Thyroid gland (tissue), 4 donors: ENCODE measurements at regions not wholly inside any gene's neighbourhood (a gene's known extent, or its start where the extent isn't known, plus 50 kb on each side); places are given as distances from the start of the nearest gene placed in this dataset.
"Not testable (repeated sequence)": the region's sequence is repeated elsewhere in the genome, so short reads cannot be mapped to it uniquely, and the experiment has no call there.

Experiments
- POLR2A ChIP-seq, 2 donors: fragments of 450-650 bp; IDR thresholded peaks; one replicate each; pipeline ENCODE4 v1.6.1; 2017; ENCODE audit warnings: antibody characterized with exemption in 2 of 2, mild to moderate bottlenecking in 2 of 2, moderate library complexity in 1 of 2
- TF ChIP-seq, protein P1 (sequence below), 6 experiments: fragments of 200-600 bp in 3 of 6; fragments of 450-650 bp in 3 of 6; sonication (generic) in 3 of 6; IDR thresholded peaks; one replicate each; pipeline ENCODE4 v1.5.1; 2016 to 2019; ENCODE audit warnings: antibody characterized with exemption in 6 of 6, mild to moderate bottlenecking in 2 of 6, inconsistent platforms in 1 of 6, moderate library complexity in 1 of 6

DNA sequence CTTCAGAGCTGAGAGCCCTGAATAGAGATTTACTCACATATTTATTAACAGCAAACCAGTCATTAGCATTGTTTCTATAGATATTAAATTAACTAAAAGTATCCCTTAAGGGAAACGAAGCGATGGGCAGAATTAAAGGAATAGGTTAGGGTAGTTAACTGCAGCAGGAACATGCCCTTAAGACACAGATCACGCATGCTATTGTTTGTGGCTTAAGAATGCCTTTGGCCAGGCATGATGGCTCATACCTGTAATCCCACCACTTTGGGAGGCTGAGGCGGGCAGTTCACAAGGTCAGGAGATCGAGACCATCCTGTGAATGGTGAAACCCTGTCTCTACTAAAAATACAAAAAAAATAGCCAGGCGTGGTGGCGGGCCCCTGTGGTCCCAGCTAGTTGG, 310.9 kb upstream of the MEX3C start:
- TF ChIP-seq, protein P1, sequence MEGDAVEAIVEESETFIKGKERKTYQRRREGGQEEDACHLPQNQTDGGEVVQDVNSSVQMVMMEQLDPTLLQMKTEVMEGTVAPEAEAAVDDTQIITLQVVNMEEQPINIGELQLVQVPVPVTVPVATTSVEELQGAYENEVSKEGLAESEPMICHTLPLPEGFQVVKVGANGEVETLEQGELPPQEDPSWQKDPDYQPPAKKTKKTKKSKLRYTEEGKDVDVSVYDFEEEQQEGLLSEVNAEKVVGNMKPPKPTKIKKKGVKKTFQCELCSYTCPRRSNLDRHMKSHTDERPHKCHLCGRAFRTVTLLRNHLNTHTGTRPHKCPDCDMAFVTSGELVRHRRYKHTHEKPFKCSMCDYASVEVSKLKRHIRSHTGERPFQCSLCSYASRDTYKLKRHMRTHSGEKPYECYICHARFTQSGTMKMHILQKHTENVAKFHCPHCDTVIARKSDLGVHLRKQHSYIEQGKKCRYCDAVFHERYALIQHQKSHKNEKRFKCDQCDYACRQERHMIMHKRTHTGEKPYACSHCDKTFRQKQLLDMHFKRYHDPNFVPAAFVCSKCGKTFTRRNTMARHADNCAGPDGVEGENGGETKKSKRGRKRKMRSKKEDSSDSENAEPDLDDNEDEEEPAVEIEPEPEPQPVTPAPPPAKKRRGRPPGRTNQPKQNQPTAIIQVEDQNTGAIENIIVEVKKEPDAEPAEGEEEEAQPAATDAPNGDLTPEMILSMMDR (IDR thresholded peaks at IDR 0.05): not testable (repeated sequence)
- TF ChIP-seq POLR2A (IDR thresholded peaks at IDR 0.05): not testable (repeated sequence)
